ENCODE measurements at regions not wholly inside any gene's neighbourhood (a gene's known extent, or its start where the extent isn't known, plus 50 kb on each side); places are given as distances from the start of the nearest gene placed in this dataset.
"Not testable (repeated sequence)": the region's sequence is repeated elsewhere in the genome, so short reads cannot be mapped to it uniquely, and the experiment has no call there.

DNA sequence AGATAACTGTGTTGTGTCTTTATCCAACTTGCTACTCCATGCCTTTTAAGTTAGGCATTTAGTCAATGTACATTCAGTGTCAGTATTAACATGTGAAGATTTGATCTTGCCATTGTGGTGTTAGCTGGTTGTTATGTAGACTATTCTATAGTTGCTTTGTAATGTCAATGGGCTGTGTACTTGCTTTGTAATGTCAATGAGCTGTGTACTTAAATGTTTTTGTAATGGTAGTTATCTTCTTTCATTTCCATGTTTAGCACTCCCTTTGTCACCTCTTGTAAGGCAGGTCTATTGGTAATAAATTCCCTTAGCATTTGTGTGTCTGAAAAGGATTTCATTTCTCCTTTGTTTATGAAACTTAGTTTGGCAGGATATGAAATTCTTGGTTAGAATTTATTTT, 53.4 kb downstream of the MC4R start:
- no peak for FAIRE-seq

DNA sequence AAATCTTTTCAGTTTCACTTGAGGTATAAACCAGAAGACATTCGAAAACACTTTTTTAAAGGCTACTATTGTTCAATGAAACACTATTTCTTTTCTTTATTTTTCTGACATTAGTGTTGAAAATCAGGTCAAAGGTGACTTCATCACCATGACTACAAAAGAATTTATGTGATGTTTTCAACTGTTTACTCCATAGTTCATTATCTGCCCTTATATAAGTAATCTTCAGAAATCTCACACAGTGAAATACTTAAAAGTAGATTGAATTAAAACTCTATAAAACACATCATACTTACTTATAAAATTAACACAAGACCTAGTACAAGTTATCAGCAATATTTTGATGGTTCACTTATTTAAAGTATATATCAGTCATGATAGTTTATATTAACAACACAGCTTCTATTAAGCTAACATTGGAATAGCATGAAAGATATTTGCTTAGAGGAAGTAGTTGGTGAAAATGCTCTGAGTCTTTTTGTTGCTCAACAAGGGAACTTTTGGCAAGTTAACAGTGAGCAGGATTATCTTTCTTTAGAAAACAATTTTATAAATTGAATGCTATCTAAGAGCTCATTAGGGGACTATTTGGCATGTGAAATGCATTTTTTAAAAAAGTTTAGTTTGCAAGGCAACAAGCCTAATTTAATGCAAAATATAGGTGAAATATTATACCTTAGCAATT, 60.8 kb downstream of the MC4R start:
- FAIRE-seq, result no peak

DNA sequence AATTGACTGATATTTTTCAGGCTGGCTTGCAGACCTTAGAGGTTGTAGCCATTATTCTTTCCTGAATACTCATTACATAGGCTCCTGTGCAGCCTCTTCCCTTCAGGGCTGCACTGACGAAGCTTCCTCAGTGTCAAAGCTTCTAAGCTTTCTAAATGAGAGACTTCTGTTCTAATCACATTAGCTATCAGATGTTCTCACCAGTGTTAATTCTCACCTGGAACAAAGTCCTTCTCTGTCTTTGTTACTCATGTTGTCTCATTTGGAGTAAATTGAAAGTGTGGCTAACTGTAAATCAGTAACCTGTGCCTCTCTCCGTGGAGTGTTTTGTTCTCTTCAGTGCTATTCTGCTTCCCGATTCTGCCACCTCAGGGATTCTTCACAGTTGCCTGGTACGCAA, 76.9 kb downstream of the MC4R start:
- FAIRE-seq, result no peak

DNA sequence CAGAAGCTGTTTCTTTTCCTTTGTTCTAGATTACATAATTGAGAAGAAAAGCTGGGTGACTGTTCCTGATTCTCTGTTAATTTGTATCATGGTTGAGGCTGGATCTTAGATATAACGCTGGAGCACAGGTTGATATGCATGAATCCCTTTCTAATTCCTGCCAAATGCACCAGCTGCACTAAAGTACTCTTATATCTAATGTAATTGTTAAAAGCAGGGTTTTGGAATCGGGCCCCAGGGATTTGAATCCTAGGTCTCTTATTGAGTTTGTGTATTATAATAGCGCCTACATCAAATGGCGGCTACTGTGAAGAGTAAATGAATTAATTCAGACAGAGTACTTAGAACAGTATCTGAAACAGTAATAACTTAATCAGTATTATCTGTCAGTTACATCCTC, 80.4 kb downstream of the MC4R start:
- FAIRE-seq, result no peak

DNA sequence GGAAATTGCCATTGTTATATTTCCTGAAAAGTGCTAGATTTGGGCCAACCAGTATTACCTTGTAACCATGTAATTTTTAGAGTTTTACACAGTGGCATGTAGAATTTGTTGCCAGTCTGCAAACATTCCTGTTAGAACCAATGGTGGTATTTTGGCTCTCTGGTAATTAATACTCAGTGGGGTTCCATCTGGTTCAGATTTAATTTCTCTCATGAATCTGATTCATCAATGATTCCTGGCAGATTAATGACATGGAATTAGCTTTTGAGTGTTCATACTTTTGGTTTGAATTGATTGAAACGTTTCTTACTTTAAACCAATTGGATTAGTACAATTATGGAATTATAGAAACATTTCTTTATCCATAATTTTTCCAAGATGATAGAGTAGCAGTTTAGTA, 93.2 kb downstream of the MC4R start:
- no peak for FAIRE-seq

DNA sequence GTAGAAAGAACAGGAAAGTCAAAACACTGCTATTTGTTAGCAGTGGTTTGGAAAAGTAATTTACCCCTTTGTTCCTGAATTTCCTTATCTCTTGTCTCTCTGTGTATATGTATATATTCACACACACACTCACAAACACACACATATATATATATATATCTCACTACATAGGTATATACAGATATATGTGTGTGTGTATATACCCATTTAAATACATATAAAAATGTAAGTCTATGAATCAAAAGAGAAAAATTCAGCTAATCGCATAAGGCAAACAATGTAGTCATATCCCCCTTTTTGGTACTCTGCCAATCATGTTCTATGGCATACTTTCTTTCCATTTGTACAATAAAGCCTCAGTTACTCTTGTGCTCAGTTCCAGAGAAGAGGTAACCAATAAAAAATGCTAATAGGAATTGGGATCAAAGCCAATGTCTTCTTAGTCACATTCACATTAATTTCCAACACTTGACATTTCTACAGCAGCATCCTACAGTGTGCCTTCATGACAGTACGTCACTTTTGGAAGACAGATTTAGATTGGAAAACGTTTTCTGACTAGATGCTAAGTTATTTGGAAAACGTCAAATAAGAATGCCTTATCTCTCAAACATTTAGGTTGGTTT, 94.6 kb downstream of the MC4R start:
- no peak for FAIRE-seq

DNA sequence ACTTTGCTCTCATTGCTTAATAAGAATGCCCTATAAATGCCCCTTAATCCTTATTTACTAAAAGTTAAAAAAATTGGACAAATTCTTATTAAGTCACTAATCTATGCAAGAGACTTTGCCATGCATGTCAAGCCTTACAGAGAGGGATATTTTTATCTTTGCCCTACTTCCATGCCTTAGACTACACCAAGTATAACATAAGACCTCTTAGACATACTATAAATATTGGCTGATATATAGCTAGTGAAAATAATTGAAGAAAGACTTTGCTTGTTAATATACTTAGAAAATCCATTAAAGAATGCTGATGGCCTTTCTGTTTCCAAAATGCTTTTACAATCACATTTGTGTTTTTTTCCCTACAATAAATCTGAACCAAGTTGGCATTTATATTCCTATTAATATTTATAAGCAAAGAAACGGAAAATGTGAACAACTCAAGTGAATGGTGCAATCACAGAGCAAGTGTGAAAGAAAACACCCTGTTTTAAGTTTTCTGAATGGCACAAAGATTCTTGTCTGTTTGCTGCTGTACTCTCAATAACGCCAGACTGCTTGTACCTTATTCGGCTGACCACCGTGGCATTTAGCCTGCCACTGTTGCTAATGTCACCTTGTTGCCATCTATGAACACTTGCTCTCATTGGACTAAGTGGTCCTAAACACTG, 105.0 kb downstream of the MC4R start:
- no peak for FAIRE-seq

DNA sequence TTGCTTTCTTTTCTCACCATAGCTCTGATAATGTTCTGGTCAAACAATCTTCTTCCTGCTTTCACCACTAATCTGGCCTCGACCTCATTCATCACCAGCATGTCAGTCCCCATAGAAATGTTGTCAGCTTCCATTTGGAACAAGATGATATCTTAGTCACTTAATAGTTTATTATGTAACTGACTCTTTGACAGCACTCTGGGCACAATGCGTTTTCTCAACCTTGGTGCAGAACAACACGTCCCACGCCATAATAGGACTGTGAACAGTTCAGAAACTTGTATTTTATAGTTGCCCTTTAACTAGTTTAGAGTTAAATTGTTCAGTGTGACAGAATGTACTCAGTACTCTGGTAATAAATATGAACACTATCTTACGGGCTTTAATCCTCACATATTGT, 106.0 kb downstream of the MC4R start:
- no peak for FAIRE-seq

DNA sequence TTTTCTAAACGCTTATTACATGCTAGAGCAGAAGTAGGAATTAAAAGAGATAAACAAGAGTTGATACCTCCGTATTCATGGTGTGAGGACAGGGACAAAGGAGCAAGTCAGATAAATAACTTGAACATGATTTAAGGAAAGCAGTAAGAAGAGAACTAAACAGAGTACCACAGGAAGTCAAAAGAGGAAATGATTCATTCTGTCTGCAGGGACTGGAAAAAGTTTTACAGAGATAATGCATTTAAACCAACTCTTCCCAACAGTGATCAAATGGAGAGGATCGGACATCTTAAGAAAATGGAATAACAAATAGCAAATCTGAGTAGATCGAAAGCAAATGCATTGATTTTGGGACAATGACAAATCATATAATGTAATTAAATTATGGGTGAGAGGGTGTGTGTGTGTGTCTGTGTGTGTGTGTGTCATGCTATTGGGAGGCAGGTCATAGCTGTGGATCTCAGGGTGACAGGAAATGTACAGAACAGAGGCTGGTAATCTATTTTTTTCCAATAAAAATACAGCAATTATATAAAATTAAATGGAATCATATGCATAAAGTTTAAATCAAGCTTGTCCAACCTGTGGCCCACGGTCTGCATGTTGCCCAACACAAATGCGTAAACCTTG, 113.4 kb downstream of the MC4R start:
- no peak for FAIRE-seq

DNA sequence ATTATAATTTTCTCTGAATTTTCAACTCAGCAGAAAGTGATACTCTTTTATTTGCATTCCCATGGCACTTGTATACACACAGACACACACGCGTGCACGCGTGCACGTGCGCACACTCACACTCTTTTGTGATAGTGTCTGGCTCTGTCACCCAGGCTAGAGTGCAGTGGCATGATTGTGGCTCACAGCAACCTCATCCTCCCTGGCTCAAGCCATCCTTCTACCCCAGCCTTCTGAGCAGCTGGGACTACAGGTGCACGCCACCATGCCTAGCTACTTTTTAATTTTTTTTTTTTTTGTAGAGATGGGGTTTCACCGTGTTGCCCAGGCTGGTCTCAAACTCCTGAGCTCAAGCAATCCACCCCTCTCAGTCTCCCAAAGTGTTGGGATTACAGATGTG, 123.2 kb downstream of the MC4R start:
- no peak for FAIRE-seq

DNA sequence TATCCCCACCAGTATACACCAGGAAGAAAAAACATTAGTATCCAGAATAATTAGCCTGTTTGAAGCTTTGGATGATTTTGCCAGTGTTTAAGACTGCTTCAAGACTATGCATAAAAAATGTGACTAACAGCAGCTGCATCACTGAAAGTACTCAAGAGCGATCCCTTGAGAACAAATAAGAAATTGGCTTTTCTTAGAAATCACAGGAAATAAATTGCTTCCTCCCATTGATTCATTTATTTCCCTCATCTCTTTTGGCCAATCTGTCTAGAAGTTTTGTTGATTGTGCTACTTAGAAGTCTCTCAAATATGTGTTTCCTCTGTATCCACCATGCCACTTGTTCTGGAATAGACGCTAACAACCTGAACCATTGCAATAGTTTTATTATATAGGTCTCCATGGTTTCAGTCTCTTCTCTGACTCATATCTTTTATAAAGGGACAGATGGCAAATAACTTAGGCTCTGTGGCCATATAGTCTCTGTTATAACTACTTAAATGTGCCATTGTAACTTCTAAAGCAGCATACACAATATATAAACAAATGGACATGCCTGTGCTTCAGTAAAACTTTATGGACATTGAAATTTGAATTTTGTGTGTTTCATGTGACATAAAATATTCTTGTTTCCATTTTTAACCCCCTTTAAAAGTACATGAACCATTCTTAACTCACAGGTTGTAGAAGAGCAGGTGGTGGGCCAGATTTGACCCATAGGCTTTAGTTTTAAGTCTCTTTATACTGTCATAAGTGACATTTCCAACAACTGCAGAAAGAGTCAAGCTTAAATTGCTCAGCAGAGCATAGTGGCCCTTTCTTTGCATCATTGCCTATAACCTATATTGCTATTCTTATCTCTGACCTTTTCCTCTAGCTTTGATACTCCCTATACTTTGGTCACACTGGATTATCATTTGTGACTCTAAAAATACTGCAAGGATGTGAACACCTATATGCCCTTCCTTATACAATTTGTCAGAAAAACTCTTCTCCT, 123.9 kb downstream of the MC4R start:
- no peak for FAIRE-seq

DNA sequence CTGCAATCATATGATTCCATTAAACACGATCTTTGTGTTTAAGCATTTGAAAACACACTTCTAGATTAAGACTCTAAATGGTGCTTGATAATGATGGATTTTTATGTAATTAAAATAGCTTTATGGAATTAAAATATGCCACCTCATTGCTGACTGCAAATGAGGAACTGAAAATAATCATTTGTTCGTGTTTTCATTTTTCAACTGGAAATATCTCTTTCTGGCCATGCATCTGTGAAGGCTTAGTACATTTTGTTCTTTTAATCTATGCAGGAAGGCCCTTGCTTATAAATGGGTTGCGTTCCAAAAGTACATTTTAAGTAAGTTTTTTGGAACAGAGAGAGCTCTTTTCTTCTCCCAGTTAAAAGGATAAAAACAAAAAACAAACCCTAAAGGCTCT, 125.5 kb downstream of the MC4R start:
- no peak for FAIRE-seq

DNA sequence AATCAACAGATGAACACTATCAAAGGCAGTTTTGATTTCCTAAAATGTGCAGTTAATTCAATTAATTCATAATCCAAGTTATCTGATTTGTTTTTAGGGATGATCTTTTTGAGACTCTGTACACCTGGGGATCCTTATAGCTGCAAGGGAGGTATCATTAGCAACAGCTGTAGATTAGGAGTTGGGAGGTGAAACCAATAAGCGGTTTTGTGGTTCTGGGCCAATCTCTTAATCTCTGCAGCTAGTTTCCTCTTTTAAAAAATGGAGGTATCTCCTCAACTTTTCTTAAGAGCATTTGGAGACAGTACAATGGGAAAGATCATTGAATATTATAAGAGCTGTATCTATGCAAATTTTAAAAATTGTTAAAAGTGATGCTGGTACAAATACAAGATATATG, 126.0 kb downstream of the MC4R start:
- FAIRE-seq, result no peak

DNA sequence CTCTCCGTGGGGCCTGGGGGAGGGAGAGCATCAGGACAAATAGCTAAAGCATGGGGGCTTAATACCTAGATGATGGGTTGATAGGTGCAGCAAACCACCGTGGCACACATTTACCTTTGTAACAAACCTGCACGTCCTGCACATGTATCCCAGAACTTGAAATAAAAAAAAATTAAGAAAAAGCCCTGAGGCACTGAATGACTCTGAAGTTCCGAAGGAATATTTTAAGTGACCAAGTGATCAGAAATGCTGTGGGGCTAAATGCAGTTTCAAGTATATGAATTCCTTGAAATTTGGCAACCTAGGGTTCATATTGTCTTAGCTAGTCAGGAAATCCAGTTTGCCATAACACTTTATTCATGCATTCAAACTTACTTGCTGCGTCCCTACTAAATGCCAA, 127.5 kb downstream of the MC4R start:
- no peak for FAIRE-seq

DNA sequence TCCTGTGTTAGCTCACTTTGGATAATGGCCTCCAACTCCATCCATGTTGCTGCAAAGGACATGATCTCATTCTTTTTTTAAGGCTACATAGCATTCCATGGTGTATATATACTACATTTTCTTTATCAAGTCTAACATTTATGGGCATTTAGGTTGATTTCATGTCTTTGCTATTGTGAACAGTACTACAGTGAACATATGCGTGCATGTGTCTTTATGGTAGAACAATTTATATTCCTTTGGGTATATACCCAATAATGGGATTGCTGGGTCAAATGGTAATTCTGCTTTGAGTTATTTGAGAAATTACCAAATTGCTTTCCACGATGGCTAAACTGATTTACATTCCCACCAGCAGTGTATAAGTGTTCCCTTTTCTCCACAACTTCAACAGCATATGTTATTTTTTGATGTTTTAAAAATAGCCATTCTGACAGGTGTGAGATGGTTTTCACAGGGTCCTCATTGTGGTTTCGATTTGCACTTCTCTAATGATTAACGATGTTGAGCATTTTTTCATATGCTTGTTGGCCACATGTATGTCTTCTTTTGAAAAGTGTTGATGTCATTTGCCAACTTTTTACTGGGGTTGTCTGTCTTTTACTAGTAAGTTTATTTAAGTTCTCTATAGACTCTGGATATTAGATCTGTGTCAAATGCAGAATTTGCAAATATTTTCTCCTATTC, 133.4 kb downstream of the MC4R start:
- not testable (repeated sequence) for FAIRE-seq

DNA sequence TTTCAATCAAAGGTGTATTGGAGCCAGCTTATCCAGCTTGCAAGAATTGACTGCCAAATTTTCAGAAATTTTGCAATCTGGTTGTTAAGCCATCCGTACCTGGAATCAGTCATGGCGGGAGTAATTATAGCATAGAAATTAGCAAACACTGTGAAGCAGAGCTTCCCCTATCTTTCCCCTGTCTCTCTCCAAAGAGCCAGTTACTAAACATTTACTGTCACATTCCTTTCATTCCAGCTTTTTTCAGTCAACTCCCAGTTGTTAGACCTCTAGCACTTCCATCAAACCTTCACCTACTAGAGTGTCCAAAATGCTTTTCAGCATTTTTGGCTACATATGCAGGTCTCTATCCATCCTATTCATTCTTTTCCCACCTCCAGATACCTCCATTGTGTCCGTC, 137.4 kb downstream of the MC4R start:
- FAIRE-seq, result no peak

DNA sequence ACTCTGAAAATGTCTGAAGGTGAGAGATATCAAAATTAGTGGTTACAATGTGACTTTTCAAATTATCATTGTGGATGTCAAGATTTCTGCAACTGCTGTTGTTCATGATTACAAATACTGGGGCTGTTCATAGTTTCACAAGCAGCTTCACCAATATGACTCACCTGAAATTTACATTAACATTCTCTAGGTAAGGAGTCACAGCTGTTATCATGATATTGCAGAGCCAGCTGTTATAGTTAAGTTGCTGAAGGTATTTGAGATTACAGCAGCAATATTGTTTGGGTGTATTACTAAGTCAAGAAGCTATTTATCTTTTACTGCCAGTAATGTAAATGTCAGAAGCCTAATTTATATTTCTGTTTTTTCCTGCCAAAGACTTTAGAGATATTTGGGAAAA, 140.0 kb downstream of the MC4R start:
- FAIRE-seq, result no peak

DNA sequence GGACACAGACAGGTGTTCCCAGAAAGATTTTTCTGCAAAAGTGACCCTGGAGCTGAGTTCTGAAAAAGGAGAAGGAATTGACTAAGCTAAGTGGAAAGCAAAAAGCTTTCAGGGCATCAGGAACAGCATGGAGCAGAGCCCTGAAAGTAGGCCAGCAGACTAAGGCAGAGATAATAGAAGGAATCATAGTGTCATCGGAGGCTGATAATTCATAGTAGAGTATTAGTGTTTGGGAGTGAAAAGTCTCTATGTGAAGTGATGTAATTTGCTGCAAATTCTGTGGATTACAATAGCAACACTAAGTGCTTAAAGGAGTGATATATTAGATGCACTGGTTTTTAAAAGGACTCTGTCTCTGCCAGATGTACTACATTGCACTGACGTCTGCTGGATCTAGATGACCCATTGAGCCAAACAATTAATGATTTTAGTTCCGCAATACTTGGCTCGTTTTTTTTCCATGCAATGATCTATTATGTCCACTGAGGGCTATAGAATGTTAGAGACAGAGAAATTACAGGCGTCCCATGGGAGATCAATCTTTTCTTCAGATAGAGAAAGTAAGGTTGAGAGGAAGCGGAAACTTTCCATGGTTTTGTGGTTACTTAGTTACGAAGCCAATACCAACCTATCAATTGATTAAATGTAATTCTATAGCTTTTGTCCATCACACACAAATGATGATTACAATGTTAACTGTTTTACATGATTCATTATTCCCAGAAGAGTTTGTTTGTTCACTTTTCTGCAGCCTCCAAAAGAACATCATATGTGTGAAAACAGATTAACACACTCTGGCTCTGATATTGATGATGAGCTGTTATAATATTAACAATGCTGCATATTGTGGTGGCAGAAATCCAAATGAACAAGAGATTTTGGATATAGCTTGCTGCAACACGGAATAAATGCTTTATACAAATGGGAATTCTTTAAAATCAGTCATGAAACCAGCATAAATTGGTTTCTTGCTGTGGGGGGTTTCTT, 143.7 kb downstream of the MC4R start:
- no peak for FAIRE-seq

DNA sequence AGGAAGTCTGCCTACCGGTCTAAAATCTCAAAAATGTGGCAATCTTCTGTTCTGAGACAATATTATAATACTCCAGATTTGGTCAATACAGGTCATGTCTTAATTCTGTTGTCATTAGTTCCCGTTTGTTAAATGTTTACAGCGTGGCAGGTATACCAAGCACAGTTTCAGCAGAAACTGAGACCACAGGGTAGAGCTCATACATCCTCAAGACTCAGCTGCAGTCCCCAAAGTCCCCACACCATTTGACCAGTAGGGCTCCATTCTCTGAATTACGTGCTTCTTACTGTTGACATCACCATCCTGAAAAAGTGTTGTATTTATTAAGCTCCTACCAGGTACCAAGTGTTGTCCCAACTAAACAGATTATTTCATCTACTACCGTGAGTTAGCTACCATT, 157.1 kb downstream of the MC4R start:
- no peak for FAIRE-seq

DNA sequence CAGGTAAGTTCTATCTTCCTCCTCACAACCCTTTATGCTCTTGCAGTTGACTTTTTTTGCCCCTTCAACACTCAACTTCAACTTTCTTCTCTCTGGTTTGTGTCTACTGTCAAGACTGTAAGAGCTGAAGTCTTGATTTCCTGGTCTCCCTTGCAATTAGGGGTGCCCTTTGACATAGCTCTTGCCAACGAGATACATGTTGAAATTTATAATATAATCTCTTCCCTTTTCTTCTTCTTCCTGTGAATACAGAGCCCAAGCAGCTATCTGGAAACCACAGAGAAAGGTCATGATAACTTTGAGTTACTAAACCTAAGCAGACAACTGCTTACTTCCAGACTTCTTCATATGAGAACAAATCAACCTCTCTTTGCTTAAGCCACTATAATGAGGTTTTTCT, 163.5 kb downstream of the MC4R start:
- no peak for FAIRE-seq

DNA sequence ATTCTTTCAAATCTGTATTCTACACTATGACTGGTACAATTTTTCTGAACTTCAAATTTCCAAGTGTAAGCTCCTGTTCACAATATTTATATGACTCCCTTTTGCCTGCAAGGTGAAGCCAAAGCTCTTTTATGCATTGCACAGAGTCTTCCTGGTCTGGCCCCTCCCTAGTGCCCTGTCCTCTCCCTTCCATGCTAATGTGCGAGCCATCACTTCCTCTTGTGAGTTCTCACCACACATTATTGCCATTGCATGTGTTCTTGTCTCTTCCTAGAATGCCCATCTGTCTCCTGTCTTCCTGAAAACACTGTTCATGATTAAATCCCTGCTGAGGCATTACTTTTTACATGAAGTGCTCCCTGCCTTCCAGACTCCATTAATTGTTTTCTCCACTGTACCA, 169.9 kb downstream of the MC4R start:
- no peak for FAIRE-seq

All from TTC549 (cell line).